ENCODE measurements at regions not wholly inside any gene's neighbourhood (a gene's known extent, or its start where the extent isn't known, plus 50 kb on each side); places are given as distances from the start of the nearest gene placed in this dataset.

DNA sequence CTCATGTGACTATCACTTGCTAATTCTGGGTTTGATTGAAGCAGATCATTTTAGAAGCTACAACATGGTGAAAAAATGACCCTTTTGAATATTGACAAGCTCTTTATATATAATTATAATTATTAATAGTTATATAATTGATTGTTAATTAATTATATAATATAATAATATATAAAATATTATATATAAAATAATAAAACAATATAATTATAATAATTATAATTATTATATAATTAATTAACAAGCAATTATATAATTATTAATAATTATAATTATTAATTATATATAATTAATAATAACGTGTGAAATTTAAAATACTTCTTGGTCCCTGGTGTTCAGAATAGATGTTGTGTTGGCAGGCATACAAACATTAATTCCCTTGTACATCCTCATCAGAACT, 404.1 kb upstream of the CDH19 start:
- H3K9me3 ChIP-seq, result no peaks in the 10 kb centered on the region
- H3K4me3 ChIP-seq (ENCODE audit: low read depth in 1 of 2, low read length in 1 of 2), result no peak overlapping the region
- H3K27ac ChIP-seq, result no peak overlapping the region
- H3K27me3 ChIP-seq, result no peaks in the 10 kb centered on the region
- no peak for TF ChIP-seq CTCF (IDR thresholded peaks at IDR 0.05)
- H3K4me1 ChIP-seq (ENCODE audit: control insufficient read depth in 1 of 2, insufficient read depth in 1 of 2, low read depth in 1 of 2, low read length in 1 of 2), result no peaks in the 10 kb centered on the region
- no peaks in the 10 kb centered on the region for H3K36me3 ChIP-seq

DNA sequence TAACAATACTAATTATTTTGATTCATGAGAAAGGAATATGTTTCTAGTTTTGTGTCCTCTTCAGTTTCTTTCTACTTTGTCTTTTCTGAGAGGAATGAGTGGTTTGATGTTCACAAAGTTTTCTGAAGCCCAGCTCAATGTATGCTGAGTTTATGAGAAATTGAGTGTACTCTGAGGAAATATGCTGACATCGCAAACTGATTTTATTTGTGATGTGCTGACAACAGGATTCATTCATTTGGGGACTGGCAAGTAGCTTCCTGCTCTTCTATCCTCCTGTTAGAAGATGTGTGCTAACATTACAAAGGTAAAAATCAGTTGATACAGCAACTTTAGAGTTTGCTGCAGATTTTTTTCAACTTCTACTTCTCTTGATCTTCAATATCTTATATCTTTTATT, 403.2 kb upstream of the CDH19 start:
- Histone ChIP-seq H3K27me3 (no peaks in the 10 kb centered on the region), H3K4me1 (ENCODE audit: control insufficient read depth in 1 of 2, insufficient read depth in 1 of 2, low read depth in 1 of 2, low read length in 1 of 2) (no peaks in the 10 kb centered on the region), H3K36me3 (no peaks in the 10 kb centered on the region), H3K4me3 (ENCODE audit: low read depth in 1 of 2, low read length in 1 of 2) (no peak overlapping the region), H3K27ac (no peak overlapping the region), H3K9me3 (no peaks in the 10 kb centered on the region)
- no peak for TF ChIP-seq CTCF (IDR thresholded peaks at IDR 0.05)

DNA sequence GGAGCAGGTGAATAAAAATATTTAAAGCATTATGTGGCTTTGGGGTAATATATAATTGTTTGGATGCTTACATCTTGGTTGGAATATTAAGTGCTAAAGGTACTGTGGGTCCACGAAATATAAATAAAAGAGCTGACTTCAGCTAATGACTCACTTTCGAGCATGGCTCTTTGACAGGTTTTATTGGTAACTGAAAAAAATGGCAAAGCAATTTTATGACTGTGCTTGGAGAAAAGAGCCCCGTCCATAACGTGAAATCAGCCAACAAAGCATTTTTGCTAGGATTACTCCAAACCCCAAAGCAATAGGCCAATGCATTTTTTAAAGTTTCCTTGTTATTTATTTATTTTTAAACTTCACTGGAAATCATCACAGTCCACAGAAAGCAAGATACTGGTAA, 397.2 kb upstream of the CDH19 start:
- Histone ChIP-seq H3K36me3 (no peaks in the 10 kb centered on the region), H3K4me1 (ENCODE audit: control insufficient read depth in 1 of 2, insufficient read depth in 1 of 2, low read depth in 1 of 2, low read length in 1 of 2) (no peaks in the 10 kb centered on the region), H3K9me3 (no peaks in the 10 kb centered on the region), H3K27me3 (no peaks in the 10 kb centered on the region), H3K4me3 (ENCODE audit: low read depth in 1 of 2, low read length in 1 of 2) (no peak overlapping the region), H3K27ac (no peak overlapping the region)
- TF ChIP-seq CTCF (IDR thresholded peaks at IDR 0.05), result no peak

- no peaks in the 10 kb centered on the region for H3K9me3 ChIP-seq
- no peaks in the 10 kb centered on the region for H3K36me3 ChIP-seq
- H3K27ac ChIP-seq, result no peak overlapping the region
- H3K4me1 ChIP-seq (ENCODE audit: control insufficient read depth in 1 of 2, insufficient read depth in 1 of 2, low read depth in 1 of 2, low read length in 1 of 2), result no peaks in the 10 kb centered on the region
- TF ChIP-seq CTCF (IDR thresholded peaks at IDR 0.05), result no peak
- H3K4me3 ChIP-seq (ENCODE audit: low read depth in 1 of 2, low read length in 1 of 2), result no peak overlapping the region
- H3K27me3 ChIP-seq, result no peaks in the 10 kb centered on the region
Observed at GRCh38 chr18:66999003-66999402, 395.1 kb upstream of the CDH19 start.

DNA sequence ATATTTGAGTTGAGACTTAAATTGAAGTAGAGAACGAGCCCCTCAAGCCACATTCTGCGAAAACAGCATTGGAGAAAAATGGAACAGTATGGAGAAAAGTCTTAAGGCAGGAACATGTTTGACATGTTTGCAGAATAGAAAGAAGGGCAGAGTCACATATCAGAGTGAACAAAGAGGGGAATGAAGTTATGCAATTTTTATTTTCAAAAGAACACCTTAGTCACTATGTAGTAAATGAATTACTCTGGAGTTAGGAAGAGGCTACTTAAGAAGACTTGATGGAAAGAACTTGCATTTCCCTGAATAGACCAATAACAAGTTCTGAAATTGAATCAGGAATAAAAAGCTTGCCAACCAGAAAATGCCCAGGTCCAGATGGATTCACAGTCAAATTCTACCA, 391.4 kb upstream of the CDH19 start:
- H3K4me3 ChIP-seq (ENCODE audit: low read depth in 1 of 2, low read length in 1 of 2), result no peak overlapping the region
- H3K27me3 ChIP-seq, result no peaks in the 10 kb centered on the region
- H3K9me3 ChIP-seq, result no peaks in the 10 kb centered on the region
- no peak overlapping the region for H3K27ac ChIP-seq
- no peaks in the 10 kb centered on the region for H3K36me3 ChIP-seq
- no peak for TF ChIP-seq CTCF (IDR thresholded peaks at IDR 0.05)
- H3K4me1 ChIP-seq (ENCODE audit: control insufficient read depth in 1 of 2, insufficient read depth in 1 of 2, low read depth in 1 of 2, low read length in 1 of 2), result no peaks in the 10 kb centered on the region

- TF ChIP-seq CTCF (IDR thresholded peaks at IDR 0.05), result no peak
Observed at GRCh38 chr18:66994790-66995189, 390.9 kb upstream of the CDH19 start.

More at GRCh38 chr18:66994790-66995189, 390.9 kb upstream of the CDH19 start:
- Histone ChIP-seq H3K9me3 (no peaks in the 10 kb centered on the region), H3K27ac (no peak overlapping the region), H3K4me1 (ENCODE audit: control insufficient read depth in 1 of 2, insufficient read depth in 1 of 2, low read depth in 1 of 2, low read length in 1 of 2) (no peaks in the 10 kb centered on the region), H3K36me3 (no peaks in the 10 kb centered on the region), H3K27me3 (no peaks in the 10 kb centered on the region), H3K4me3 (ENCODE audit: low read depth in 1 of 2, low read length in 1 of 2) (no peak overlapping the region)

Data from neutrophil (primary cell).